DND-41 (cell line): ENCODE measurements at regions not wholly inside any gene's neighbourhood (a gene's known extent, or its start where the extent isn't known, plus 50 kb on each side); places are given as distances from the start of the nearest gene placed in this dataset.

Experiments used
- CTCF ChIP-seq: IDR thresholded peaks from 2 replicates; pipeline ENCODE4 v1.5.1; 2012; ENCODE audit warnings: borderline replicate concordance, low read length, moderate library complexity, mild to moderate bottlenecking; ENCODE audit not compliant: poor library complexity, severe bottlenecking; ENCODE audit errors: extremely low read depth
- EZH2 ChIP-seq: IDR thresholded peaks from 3 replicates; pipeline ENCODE4 v1.6.1; 2012; ENCODE audit warnings: borderline replicate concordance, low read depth, mild to moderate bottlenecking, moderate library complexity, low read length, inconsistent platforms; ENCODE audit not compliant: severe bottlenecking

- TF ChIP-seq CTCF, result no peak
- TF ChIP-seq EZH2, result no peak
Observed at GRCh38 chr1:116291024-116291423, 82.0 kb upstream of the ATP1A1 start.
